RWPE1 (cell line): ENCODE measurements at regions not wholly inside any gene's neighbourhood (a gene's known extent, or its start where the extent isn't known, plus 50 kb on each side); places are given as distances from the start of the nearest gene placed in this dataset.

Source experiments
- CTCF ChIA-PET: fragments of 350-600 bp; sonication (Branson Sonifier 250); formaldehyde crosslinking; extraction: SDS; loops from one replicate; lab custom pipeline; 2021; lab: Yijun Ruan, JAX
- POLR2A ChIA-PET: fragments of 400-600 bp; formaldehyde crosslinking; extraction: SDS; loops from one replicate; lab custom pipeline; 2020; ENCODE audit warnings: antibody characterized with exemption; ENCODE audit not compliant: low non-redundant PET; lab: Yijun Ruan, JAX
- DNase-seq: peaks from one replicate; pipeline ENCODE4 v3.0.0; 2012; ENCODE audit warnings: low spot score
- H3K27ac ChIP-seq: fragments of 450-650 bp; 2 replicates; pipeline ENCODE4 v1.5.1; 2017
- CTCF ChIP-seq: fragments of 450-650 bp; conservative IDR thresholded peaks from 2 replicates; pipeline ENCODE4 v1.5.1; 2017; ENCODE audit warnings: low read depth, mild to moderate bottlenecking

- ChIA-PET CTCF (no interaction called here), POLR2A (no interaction called here)
- no peak overlapping the region for H3K27ac ChIP-seq
- DNase-seq, result no peak
- no peak for TF ChIP-seq CTCF
Measured at GRCh38 chr18:61946449-61946848, 53.6 kb upstream of the RNF152 start.

GRCh38 chr18:61943175-61943964 lies 50.6 kb upstream of the RNF152 start:
- no peak for DNase-seq
- CTCF ChIA-PET, result interaction anchor here (0.7 kb wide), 1 partner anchor 12 kb away, joined by 3 read pairs; no protein-coding TSS in a partner anchor
- no peak for TF ChIP-seq CTCF
- POLR2A ChIA-PET, result no interaction called here
- H3K27ac ChIP-seq, result no peak overlapping the region
